WERI-Rb-1 (cell line): ENCODE measurements at regions not wholly inside any gene's neighbourhood (a gene's known extent, or its start where the extent isn't known, plus 50 kb on each side); places are given as distances from the start of the nearest gene placed in this dataset.

Experiments
- DNase-seq: peaks from one replicate; pipeline ENCODE4 v3.0.0-alpha.2; 2020
- H3K27ac ChIP-seq: fragments of 250-450 bp; sonication (Bioruptor Pico); 2 replicates; pipeline ENCODE4 v1.5.1; 2020; ENCODE audit warnings: mild to moderate bottlenecking, moderate library complexity
- H3K27me3 ChIP-seq: fragments of 250-450 bp; sonication (Bioruptor Pico); 2 replicates; pipeline ENCODE4 v1.5.1; 2021; ENCODE audit warnings: mild to moderate bottlenecking, low read depth, moderate library complexity; ENCODE audit not compliant: insufficient read depth, severe bottlenecking
- H3K36me3 ChIP-seq: fragments of 250-450 bp; sonication (Bioruptor Pico); 2 replicates; pipeline ENCODE4 v1.5.1; 2020; ENCODE audit warnings: mild to moderate bottlenecking, moderate library complexity
- H3K4me3 ChIP-seq: 2 replicates; pipeline ENCODE4 v1.5.1; 2011; ENCODE audit warnings: low read depth, mild to moderate bottlenecking, control low read depth, low read length
- H3K9me3 ChIP-seq: fragments of 250-450 bp; sonication (Bioruptor Pico); 2 replicates; pipeline ENCODE4 v1.5.1; 2021; ENCODE audit warnings: mild to moderate bottlenecking, moderate library complexity; ENCODE audit not compliant: severe bottlenecking
- TF ChIP-seq, protein P1 (sequence below): IDR thresholded peaks from 2 replicates; pipeline ENCODE4 v1.5.1; 2011; ENCODE audit warnings: low read depth, mild to moderate bottlenecking, control low read depth, inconsistent platforms, low read length

DNA sequence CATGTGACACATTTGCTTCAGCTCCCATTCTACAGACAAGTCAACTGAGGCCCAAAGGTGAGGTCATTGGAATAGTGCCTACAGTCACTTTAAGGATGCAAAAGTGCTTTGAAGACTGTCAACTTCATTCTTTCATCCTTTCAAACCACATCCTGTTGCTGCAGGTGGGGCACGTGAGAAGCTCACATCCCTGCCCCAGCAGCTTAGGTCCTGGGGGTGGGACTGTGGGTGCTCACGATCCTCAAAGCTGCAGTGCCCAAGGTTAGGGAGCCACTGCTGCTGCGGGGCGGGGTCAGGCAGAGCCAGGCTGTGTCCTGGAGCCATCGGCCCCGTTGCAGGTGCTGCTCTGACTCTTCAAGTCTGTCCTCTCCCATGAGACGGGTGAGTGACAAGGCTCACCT lies 57.9 kb upstream of the IER5L start:
- DNase-seq: no peak

DNA sequence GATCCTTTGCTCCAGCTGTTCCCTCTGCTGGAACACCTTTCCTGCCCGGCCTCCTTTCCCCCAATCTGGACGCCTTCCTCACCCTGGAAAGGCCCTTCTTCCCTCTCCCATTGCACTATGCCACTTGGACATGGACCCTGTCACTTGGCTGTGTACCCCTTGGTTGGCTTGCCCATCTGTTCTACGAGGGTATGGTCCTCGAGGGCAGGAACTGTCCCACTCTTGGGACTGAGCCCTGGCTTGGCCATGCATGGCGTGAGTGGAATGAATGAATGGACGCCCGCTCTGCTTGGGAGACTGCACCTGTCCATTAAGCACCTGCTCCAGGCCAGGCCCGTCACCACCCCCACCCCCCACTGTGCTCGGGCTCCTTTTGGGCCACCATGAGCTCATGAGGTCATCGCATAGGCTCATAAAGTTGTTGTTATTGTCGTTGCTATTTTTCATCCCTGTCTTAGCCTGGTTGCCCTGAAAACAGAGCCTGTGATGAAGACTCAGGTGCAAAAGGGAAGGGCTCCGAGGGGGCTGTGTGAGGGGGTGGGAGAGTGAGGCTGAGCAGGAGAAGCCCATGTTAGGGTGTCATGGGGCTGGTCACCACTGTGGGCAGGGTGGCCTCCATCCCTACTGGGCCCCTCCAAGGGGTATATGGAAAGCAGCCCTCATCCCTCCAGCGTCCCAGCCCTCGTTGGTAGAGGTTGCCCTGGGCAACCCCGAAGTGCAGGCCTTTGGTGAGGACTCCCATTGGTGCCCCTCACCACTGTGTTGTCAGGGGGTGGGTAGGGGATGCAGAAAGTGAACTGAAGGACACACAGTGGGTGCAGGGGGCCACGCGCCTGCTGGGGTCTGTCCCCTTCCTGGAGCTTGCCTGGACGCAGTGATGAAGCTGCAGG lies 57.2 kb upstream of the IER5L start:
- no peaks in the 10 kb centered on the region for H3K36me3 ChIP-seq
- no peaks in the 10 kb centered on the region for H3K9me3 ChIP-seq
- TF ChIP-seq, protein P1, sequence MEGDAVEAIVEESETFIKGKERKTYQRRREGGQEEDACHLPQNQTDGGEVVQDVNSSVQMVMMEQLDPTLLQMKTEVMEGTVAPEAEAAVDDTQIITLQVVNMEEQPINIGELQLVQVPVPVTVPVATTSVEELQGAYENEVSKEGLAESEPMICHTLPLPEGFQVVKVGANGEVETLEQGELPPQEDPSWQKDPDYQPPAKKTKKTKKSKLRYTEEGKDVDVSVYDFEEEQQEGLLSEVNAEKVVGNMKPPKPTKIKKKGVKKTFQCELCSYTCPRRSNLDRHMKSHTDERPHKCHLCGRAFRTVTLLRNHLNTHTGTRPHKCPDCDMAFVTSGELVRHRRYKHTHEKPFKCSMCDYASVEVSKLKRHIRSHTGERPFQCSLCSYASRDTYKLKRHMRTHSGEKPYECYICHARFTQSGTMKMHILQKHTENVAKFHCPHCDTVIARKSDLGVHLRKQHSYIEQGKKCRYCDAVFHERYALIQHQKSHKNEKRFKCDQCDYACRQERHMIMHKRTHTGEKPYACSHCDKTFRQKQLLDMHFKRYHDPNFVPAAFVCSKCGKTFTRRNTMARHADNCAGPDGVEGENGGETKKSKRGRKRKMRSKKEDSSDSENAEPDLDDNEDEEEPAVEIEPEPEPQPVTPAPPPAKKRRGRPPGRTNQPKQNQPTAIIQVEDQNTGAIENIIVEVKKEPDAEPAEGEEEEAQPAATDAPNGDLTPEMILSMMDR: no peak
- no peaks in the 10 kb centered on the region for H3K27me3 ChIP-seq
- no peak overlapping the region for H3K4me3 ChIP-seq
- H3K27ac ChIP-seq: no peak overlapping the region
- DNase-seq: no peak

More for the DNA sequence above, 57.9 kb upstream of the IER5L start:
- H3K9me3 ChIP-seq: no peaks in the 10 kb centered on the region
- no peak overlapping the region for H3K4me3 ChIP-seq
- TF ChIP-seq, protein P1: no peak
- H3K36me3 ChIP-seq: no peaks in the 10 kb centered on the region
- no peak overlapping the region for H3K27ac ChIP-seq
- H3K27me3 ChIP-seq: no peaks in the 10 kb centered on the region

DNA sequence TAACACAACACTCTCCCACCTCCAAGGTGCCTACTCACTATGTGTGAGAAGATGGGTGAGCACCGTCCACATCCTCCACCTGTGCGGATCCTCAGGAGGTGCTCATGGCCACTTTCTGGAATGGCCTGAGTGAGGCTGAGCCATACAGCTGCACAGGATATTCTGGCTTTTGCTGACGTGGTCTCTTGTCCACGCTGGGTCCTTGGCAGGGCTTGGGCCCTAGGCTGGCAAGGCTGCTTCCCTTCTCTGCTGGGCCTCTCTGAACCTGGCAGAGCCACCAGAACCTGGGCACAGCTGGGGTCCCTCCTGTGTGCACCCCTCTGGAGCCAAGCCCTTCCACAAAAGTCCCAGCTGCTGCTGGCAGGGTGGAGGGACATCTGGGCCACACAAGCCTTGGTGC lies 56.4 kb upstream of the IER5L start:
- Histone ChIP-seq H3K27ac (no peak overlapping the region), H3K36me3 (no peaks in the 10 kb centered on the region), H3K4me3 (no peak overlapping the region), H3K27me3 (no peaks in the 10 kb centered on the region), H3K9me3 (no peaks in the 10 kb centered on the region)
- no peak for DNase-seq
- TF ChIP-seq, protein P1: no peak

DNA sequence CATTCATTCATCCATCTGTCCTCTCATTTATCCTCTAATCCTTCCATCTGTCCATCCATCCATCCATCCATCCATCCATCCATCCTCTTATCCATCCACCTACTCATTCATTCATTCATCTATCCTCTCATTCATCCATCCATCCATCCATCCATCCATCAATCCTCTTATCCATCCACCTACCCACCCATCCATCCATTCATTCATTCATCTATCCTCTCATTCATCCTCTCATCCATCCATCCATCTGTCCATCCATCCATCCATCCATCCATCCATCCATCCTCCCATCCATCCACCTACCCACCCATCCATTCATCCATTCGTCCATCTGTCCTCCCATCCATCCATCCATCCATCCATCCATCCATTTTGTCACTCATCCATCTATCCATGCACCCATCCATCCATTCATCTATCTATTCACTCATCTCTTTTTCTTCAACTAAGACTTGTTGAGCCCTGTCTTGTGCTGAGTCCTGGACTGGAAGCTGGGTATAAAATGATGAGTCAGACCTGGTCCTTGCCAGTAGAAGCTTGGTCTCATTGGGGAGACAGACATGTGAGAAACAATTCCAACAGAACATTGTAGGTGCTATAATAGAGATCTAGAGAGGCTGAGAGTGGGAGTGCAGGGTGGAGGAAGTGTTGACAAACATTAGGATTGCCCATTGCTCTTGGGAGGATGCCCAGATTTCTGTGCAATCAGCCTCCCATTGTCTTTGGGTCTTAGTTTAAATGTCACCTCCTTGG lies 55.0 kb upstream of the IER5L start:
- no peak for DNase-seq

DNA sequence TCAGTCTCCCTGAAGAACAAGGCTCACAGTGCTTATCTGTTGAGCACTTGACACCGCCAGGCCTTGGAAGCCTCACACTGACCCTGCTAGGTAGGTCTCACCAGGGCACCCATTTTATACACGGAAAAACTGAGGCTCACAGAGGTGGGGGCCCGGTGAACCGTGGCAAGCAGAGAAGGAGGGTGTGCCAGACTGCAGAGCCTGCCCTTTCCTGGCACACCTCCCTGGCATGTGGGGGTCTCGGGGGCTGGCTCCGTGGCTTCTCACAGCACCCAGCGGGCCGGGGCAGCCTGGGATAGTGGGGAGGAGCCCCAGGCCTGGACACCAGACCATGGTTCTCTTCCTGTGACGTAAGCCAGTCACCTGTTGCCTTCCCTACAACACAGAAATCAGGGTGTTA lies 53.7 kb upstream of the IER5L start:
- Histone ChIP-seq H3K4me3 (no peak overlapping the region), H3K9me3 (no peaks in the 10 kb centered on the region), H3K36me3 (no peaks in the 10 kb centered on the region), H3K27me3 (no peaks in the 10 kb centered on the region), H3K27ac (no peak overlapping the region)
- TF ChIP-seq, protein P1: no peak
- no peak for DNase-seq

More for the DNA sequence above, 55.0 kb upstream of the IER5L start:
- H3K9me3 ChIP-seq: no peaks in the 10 kb centered on the region
- H3K27ac ChIP-seq: no peak overlapping the region
- no peaks in the 10 kb centered on the region for H3K27me3 ChIP-seq
- no peak overlapping the region for H3K4me3 ChIP-seq
- no peaks in the 10 kb centered on the region for H3K36me3 ChIP-seq
- TF ChIP-seq, protein P1: no peak
